H1 (cell line): ENCODE measurements at regions not wholly inside any gene's neighbourhood (a gene's known extent, or its start where the extent isn't known, plus 50 kb on each side); places are given as distances from the start of the nearest gene placed in this dataset.

Source experiments
- ASH2L ChIP-seq: fragments of 200-600, 300-600 bp; sonication (generic); IDR thresholded peaks from one replicate; pipeline ENCODE4 v1.7.1; 2017; ENCODE audit warnings: low read length
- CBX8 ChIP-seq: fragments of 300-800, 300-1000 bp; sonication (generic); IDR thresholded peaks from 2 replicates; pipeline ENCODE4 v1.7.1; 2016; ENCODE audit warnings: low read depth, low read length, borderline replicate concordance
- CEBPB ChIP-seq: IDR thresholded peaks from 2 replicates; pipeline ENCODE4 v1.6.1; 2012; ENCODE audit warnings: low read depth, low read length
- CREB1 ChIP-seq: IDR thresholded peaks from 2 replicates; pipeline ENCODE4 v1.6.1; 2012; ENCODE audit warnings: inconsistent platforms
- EZH2 ChIP-seq: fragments of 200-600 bp; sonication (generic); IDR thresholded peaks from 2 replicates; pipeline ENCODE4 v1.7.1; 2012; ENCODE audit warnings: low read depth, mild to moderate bottlenecking, moderate library complexity, low read length, inconsistent platforms; ENCODE audit not compliant: severe bottlenecking
- POLR2A ChIP-seq, 2 experiments: IDR thresholded peaks; 1 replicate in 1 of 2; 2 replicates in 1 of 2; pipeline ENCODE4 v1.6.1; 2011; ENCODE audit warnings: low read depth in 2 of 2, low read length in 2 of 2, mild to moderate bottlenecking in 2 of 2; ENCODE audit errors: control extremely low read depth in 1 of 2
- POLR2AphosphoS5 ChIP-seq: IDR thresholded peaks from 2 replicates; pipeline ENCODE4 v1.6.1; 2011; ENCODE audit warnings: low read depth, low read length
- RFX5 ChIP-seq: IDR thresholded peaks from 2 replicates; pipeline ENCODE4 v1.6.1; 2011; ENCODE audit warnings: low read depth, low read length, improper control_type of control experiment, borderline replicate concordance
- TAF1 ChIP-seq: IDR thresholded peaks from 2 replicates; pipeline ENCODE4 v1.6.1; 2011; ENCODE audit warnings: mild to moderate bottlenecking, low read depth, low read length
- TF ChIP-seq, protein P1 (sequence below), 3 experiments: IDR thresholded peaks; 1 replicate in 2 of 3; 2 replicates in 1 of 3; pipeline versions ENCODE4 v1.5.1 to v1.6.1; 2011; ENCODE audit warnings: low read length in 3 of 3, mild to moderate bottlenecking in 3 of 3, inconsistent platforms in 2 of 3, low read depth in 1 of 3, moderate library complexity in 1 of 3; ENCODE audit not compliant: insufficient read depth in 1 of 3; ENCODE audit errors: control extremely low read depth in 1 of 3
- TF ChIP-seq, protein P2 (sequence below): IDR thresholded peaks from 2 replicates; pipeline ENCODE4 v1.6.1; 2011; ENCODE audit warnings: low read depth, mild to moderate bottlenecking, low read length; ENCODE audit not compliant: insufficient read depth

DNA sequence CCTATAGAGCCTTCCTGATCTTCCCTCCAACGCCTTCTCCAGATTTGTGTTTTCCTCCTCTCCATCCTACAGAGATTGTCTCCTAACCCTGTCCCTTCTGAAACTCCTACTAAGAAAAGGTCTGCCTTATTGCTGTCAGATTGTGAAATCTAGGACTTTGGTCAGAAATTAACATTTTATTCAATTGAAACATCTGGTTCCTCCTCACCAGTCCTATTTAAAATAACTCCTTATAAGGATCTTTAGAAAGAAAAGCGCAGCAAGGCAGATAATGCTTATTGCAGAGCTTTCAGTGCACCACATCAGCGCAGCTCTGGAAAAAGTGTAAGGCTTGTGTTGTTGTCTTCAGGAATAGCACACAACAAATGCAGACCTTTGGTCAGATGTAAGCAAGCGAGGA lies 477.8 kb upstream of the CHST9 start:
- TF ChIP-seq, protein P1, sequence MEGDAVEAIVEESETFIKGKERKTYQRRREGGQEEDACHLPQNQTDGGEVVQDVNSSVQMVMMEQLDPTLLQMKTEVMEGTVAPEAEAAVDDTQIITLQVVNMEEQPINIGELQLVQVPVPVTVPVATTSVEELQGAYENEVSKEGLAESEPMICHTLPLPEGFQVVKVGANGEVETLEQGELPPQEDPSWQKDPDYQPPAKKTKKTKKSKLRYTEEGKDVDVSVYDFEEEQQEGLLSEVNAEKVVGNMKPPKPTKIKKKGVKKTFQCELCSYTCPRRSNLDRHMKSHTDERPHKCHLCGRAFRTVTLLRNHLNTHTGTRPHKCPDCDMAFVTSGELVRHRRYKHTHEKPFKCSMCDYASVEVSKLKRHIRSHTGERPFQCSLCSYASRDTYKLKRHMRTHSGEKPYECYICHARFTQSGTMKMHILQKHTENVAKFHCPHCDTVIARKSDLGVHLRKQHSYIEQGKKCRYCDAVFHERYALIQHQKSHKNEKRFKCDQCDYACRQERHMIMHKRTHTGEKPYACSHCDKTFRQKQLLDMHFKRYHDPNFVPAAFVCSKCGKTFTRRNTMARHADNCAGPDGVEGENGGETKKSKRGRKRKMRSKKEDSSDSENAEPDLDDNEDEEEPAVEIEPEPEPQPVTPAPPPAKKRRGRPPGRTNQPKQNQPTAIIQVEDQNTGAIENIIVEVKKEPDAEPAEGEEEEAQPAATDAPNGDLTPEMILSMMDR (IDR thresholded peaks at IDR 0.05; ENCODE audit: control extremely low read depth in 1 of 3, insufficient read depth in 1 of 3, low read depth in 1 of 3, low read length in 3 of 3) = no peak
- TF ChIP-seq, protein P2, sequence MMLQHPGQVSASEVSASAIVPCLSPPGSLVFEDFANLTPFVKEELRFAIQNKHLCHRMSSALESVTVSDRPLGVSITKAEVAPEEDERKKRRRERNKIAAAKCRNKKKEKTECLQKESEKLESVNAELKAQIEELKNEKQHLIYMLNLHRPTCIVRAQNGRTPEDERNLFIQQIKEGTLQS = no peak
- no peak for TF ChIP-seq CREB1
- TF ChIP-seq TAF1 = no peak
- no peak for TF ChIP-seq CBX8
- no peak for TF ChIP-seq RFX5
- TF ChIP-seq POLR2A (IDR thresholded peaks at IDR 0.05; ENCODE audit: control extremely low read depth in 1 of 2, low read depth in 2 of 2, low read length in 2 of 2) = no peak
- no peak for TF ChIP-seq CEBPB
- no peak for TF ChIP-seq EZH2
- TF ChIP-seq ASH2L = no peak
- TF ChIP-seq POLR2AphosphoS5 = no peak
